Body of pancreas (tissue), 4 donors: ENCODE measurements at regions not wholly inside any gene's neighbourhood (a gene's known extent, or its start where the extent isn't known, plus 50 kb on each side); places are given as distances from the start of the nearest gene placed in this dataset.

Source experiments
- POLR2A ChIP-seq, 3 donors: fragments of 450-650 bp; IDR thresholded peaks; one replicate each; pipeline ENCODE4 v1.6.1; 2016; ENCODE audit warnings: antibody characterized with exemption in 3 of 3, mild to moderate bottlenecking in 2 of 3
- TF ChIP-seq, protein P1 (sequence below), 7 experiments: fragments of 450-650 bp in 4 of 7; fragments of 200-600 bp in 3 of 7; sonication (generic) in 3 of 7; IDR thresholded peaks; one replicate each; pipeline ENCODE4 v1.5.1; 2016 to 2019; ENCODE audit warnings: antibody characterized with exemption in 7 of 7

DNA sequence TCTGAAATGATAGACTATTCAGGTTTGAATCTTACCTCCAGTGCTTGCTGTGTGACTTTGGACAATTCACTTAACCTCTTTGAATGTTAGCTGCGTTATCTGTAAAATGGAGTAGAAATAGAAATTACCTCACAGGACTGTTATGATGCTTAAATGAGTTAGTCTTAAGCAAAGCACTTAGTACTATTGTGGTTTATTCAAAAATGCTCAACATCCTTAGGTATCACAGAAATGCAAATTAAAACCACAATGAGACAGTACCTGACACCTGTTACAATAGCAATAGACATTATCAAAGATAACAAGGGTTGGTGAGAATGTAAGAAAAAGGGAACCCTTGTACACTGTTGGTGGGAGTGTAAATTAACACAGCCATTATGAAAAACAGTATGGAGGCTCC, 77.6 kb upstream of the FREM1 start:
- TF ChIP-seq, protein P1, sequence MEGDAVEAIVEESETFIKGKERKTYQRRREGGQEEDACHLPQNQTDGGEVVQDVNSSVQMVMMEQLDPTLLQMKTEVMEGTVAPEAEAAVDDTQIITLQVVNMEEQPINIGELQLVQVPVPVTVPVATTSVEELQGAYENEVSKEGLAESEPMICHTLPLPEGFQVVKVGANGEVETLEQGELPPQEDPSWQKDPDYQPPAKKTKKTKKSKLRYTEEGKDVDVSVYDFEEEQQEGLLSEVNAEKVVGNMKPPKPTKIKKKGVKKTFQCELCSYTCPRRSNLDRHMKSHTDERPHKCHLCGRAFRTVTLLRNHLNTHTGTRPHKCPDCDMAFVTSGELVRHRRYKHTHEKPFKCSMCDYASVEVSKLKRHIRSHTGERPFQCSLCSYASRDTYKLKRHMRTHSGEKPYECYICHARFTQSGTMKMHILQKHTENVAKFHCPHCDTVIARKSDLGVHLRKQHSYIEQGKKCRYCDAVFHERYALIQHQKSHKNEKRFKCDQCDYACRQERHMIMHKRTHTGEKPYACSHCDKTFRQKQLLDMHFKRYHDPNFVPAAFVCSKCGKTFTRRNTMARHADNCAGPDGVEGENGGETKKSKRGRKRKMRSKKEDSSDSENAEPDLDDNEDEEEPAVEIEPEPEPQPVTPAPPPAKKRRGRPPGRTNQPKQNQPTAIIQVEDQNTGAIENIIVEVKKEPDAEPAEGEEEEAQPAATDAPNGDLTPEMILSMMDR (IDR thresholded peaks at IDR 0.05) = no peak
- no peak for TF ChIP-seq POLR2A (IDR thresholded peaks at IDR 0.05)
